ENCODE measurements at regions not wholly inside any gene's neighbourhood (a gene's known extent, or its start where the extent isn't known, plus 50 kb on each side); places are given as distances from the start of the nearest gene placed in this dataset.
A peak's percentile ranks its signal among the peaks of the same experiment; 100 is the strongest.

DNA sequence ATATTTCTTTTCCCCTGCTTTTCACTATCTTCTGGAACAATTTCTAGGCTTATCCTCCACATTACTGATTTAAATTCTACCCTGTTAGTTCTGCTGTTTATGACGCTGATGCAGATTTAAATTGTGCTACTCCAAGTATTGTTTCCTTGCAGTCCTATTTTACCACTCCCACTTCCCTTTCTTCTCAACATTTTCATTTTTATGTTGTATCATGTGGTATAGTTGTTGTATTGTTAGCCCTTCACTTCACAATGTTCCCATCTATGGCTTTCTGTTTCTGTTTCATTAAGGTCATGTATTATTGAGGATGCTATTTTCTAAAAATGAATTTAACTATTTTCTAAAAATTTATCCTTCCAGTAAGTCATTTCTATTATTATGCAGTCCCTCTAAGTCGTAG, 254.4 kb downstream of the NDUFS4 start (continued):
- TF ChIP-seq, protein P1, sequence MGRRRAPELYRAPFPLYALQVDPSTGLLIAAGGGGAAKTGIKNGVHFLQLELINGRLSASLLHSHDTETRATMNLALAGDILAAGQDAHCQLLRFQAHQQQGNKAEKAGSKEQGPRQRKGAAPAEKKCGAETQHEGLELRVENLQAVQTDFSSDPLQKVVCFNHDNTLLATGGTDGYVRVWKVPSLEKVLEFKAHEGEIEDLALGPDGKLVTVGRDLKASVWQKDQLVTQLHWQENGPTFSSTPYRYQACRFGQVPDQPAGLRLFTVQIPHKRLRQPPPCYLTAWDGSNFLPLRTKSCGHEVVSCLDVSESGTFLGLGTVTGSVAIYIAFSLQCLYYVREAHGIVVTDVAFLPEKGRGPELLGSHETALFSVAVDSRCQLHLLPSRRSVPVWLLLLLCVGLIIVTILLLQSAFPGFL (CRISPR knock-in tag; IDR thresholded peaks at IDR 0.05; ENCODE audit: borderline replicate concordance): no peak
- TF ChIP-seq E2F1 (CRISPR knock-in tag; IDR thresholded peaks at IDR 0.05): no peak

DNA sequence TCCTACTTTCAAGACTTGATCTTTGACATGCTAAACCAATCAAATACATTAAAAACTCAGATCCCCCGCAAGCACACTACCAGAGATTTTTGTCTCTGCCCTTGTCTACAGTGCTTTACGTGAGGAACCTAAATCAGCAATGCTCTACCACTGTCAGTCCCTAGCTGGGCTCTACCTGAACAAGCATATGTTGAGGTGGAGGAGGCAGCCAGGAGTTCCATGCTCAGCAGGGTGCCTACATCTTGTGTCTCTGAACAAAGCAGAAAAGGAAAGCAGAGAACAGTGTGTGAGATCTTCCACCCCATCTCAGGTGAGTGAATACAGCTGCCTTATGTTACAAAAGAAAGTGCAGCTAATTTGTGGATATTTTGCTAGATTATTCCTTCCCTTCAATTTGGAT, 255.0 kb downstream of the NDUFS4 start:
- no peaks in the 10 kb centered on the region for H3K36me3 Mint-ChIP-seq
- ChIA-PET CTCF (interaction anchor here (0.6 kb wide), 1 partner anchor 17 kb away, joined by 5 read pairs; no protein-coding TSS in a partner anchor), POLR2A (no interaction called here)
- H3K4me1 Mint-ChIP-seq: peaks cover 19% of the 10 kb centered on the region
- H3K9me3 Mint-ChIP-seq: no peaks in the 10 kb centered on the region; the same call in 1 of the 2 replicates
- TF ChIP-seq GRHL2 (CRISPR knock-in tag; IDR thresholded peaks at IDR 0.05; ENCODE audit: insufficient replicate concordance, severe bottlenecking): no peak
- TF ChIP-seq, protein P2, sequence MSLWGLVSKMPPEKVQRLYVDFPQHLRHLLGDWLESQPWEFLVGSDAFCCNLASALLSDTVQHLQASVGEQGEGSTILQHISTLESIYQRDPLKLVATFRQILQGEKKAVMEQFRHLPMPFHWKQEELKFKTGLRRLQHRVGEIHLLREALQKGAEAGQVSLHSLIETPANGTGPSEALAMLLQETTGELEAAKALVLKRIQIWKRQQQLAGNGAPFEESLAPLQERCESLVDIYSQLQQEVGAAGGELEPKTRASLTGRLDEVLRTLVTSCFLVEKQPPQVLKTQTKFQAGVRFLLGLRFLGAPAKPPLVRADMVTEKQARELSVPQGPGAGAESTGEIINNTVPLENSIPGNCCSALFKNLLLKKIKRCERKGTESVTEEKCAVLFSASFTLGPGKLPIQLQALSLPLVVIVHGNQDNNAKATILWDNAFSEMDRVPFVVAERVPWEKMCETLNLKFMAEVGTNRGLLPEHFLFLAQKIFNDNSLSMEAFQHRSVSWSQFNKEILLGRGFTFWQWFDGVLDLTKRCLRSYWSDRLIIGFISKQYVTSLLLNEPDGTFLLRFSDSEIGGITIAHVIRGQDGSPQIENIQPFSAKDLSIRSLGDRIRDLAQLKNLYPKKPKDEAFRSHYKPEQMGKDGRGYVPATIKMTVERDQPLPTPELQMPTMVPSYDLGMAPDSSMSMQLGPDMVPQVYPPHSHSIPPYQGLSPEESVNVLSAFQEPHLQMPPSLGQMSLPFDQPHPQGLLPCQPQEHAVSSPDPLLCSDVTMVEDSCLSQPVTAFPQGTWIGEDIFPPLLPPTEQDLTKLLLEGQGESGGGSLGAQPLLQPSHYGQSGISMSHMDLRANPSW (CRISPR knock-in tag; conservative IDR thresholded peaks at IDR 0.05; ENCODE audit: low read depth): no peak
- TF ChIP-seq ZNF263 (CRISPR knock-in tag; IDR thresholded peaks at IDR 0.05; ENCODE audit: low read depth): no peak
- TF ChIP-seq SOX15 (CRISPR knock-in tag; IDR thresholded peaks at IDR 0.05): no peak
- TF ChIP-seq ZNF423 (CRISPR knock-in tag; IDR thresholded peaks at IDR 0.05): no peak
- TF ChIP-seq HMGA2 (CRISPR knock-in tag; IDR thresholded peaks at IDR 0.05): no peak
- no peak for TF ChIP-seq TEAD4 (CRISPR knock-in tag; IDR thresholded peaks at IDR 0.05)
- no peak for TF ChIP-seq SP1 (CRISPR knock-in tag; conservative IDR thresholded peaks at IDR 0.05)
- TF ChIP-seq TP53 (CRISPR knock-in tag; IDR thresholded peaks at IDR 0.05): no peak
- TF ChIP-seq, protein P3, sequence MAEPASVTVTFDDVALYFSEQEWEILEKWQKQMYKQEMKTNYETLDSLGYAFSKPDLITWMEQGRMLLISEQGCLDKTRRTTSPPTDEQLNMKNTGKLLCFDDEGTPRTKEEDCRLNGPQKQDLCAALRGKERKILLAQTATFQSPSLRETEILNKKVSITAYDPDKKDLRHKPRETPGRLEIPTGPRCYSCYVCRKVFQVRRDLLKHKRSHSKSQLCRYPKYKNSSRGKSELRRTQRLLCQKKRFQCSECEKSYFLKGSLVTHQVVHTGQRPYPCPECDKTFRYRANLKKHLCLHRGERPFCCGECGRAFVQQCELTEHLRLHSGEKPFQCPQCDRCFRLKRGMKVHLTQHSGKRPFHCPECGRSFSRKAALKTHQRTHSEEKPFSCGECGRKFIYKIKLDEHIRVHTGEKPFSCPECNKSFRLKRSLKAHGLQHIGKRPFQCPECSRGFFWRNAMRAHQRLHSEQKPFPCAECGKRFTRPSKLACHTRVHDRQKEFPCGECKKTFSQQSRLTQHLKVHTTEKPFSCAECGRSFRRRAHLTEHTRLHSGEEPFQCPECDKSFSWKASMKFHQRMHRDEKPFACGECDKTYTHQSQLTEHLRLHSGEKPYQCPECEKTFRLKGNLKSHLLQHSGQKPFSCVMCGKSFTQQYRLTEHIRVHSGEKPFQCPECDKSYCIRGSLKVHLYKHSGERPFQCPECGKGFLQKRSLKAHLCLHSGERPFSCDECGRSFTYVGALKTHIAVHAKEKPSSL (CRISPR knock-in tag; conservative IDR thresholded peaks at IDR 0.05): no peak
- no peak for TF ChIP-seq ZBTB43 (CRISPR knock-in tag; IDR thresholded peaks at IDR 0.05)
- TF ChIP-seq FOXP1 (CRISPR knock-in tag; IDR thresholded peaks at IDR 0.05; ENCODE audit: borderline replicate concordance): no peak
- TF ChIP-seq NFE2L1 (CRISPR knock-in tag; IDR thresholded peaks at IDR 0.05): no peak
- no peak for TF ChIP-seq ETV6 (CRISPR knock-in tag; IDR thresholded peaks at IDR 0.05)
- TF ChIP-seq ZNF317 (CRISPR knock-in tag; IDR thresholded peaks at IDR 0.05; ENCODE audit: borderline replicate concordance, low read depth): no peak
- H3K27me3 Mint-ChIP-seq (ENCODE audit: low read depth): no peaks in the 10 kb centered on the region
- peak; percentile 70 for ATAC-seq
- DNase-seq (ENCODE audit: low spot score): no peak
- no peak overlapping the region for H3K27ac Mint-ChIP-seq
- no peak overlapping the region for H3K4me3 Mint-ChIP-seq

Data from WTC11 (cell line).